GM23338 (cell line): ENCODE measurements at regions not wholly inside any gene's neighbourhood (a gene's known extent, or its start where the extent isn't known, plus 50 kb on each side); places are given as distances from the start of the nearest gene placed in this dataset.

Source experiments
- ATAC-seq: fragments of 200-7000 bp; cut with Tn5 transposase; 3 replicates; pipeline ENCODE4 v1.9.1; 2020
- DNase-seq: peaks from one replicate; pipeline ENCODE4 v3.0.0-alpha.2; 2015; ENCODE audit warnings: low spot score
- H2AFZ ChIP-seq: fragments of 200-600 bp; sonication (generic); 2 replicates; pipeline ENCODE4 v1.8.0; 2016; ENCODE audit warnings: antibody characterized with exemption, mild to moderate bottlenecking, moderate library complexity
- H3F3A ChIP-seq: fragments of 200-600 bp; sonication (generic); replicated peaks from 2 replicates; pipeline ENCODE4 v1.8.0; 2017; ENCODE audit warnings: antibody characterized with exemption, mixed run types, low read depth
- H3K27ac ChIP-seq: fragments of 200-600 bp; sonication (generic); 2 replicates; pipeline ENCODE4 v1.6.1; 2016; ENCODE audit warnings: low read depth
- H3K27me3 ChIP-seq: fragments of 200-600 bp; sonication (generic); 2 replicates; pipeline ENCODE4 v1.8.0; 2016; ENCODE audit warnings: mild to moderate bottlenecking, mixed run types, moderate library complexity; ENCODE audit not compliant: insufficient read depth
- H3K36me3 ChIP-seq: fragments of 200-600 bp; sonication (generic); 2 replicates; pipeline ENCODE4 v1.8.0; 2016; ENCODE audit warnings: mild to moderate bottlenecking; ENCODE audit not compliant: insufficient read depth
- H3K4me1 ChIP-seq: fragments of 200-600 bp; sonication (generic); 2 replicates; pipeline ENCODE4 v1.8.0; 2016; ENCODE audit warnings: mild to moderate bottlenecking, moderate library complexity; ENCODE audit not compliant: insufficient read depth
- H3K4me2 ChIP-seq: fragments of 200-600 bp; sonication (generic); 2 replicates; pipeline ENCODE4 v1.7.1; 2017; ENCODE audit warnings: mixed run types
- H3K4me3 ChIP-seq: fragments of 200-600 bp; sonication (generic); 2 replicates; pipeline ENCODE4 v1.6.1; 2016; ENCODE audit warnings: mixed run types
- H3K79me2 ChIP-seq: fragments of 200-600 bp; sonication (generic); replicated peaks from 2 replicates; pipeline ENCODE4 v1.8.0; 2017; ENCODE audit warnings: mild to moderate bottlenecking; ENCODE audit not compliant: insufficient read depth
- H3K9me2 ChIP-seq: fragments of 200-600 bp; sonication (generic); 2 replicates; pipeline ENCODE4 v1.8.0; 2017; ENCODE audit not compliant: insufficient read depth
- H4K20me1 ChIP-seq: fragments of 200-600 bp; sonication (generic); replicated peaks from 2 replicates; pipeline ENCODE4 v1.8.0; 2017; ENCODE audit warnings: mild to moderate bottlenecking; ENCODE audit not compliant: insufficient read depth
- H3K27ac Mint-ChIP-seq: 2 replicates; pipeline ENCODE4 v1.8.0; 2020; ENCODE audit warnings: inconsistent platforms, mild to moderate bottlenecking, moderate library complexity, mixed read lengths
- H3K27me3 Mint-ChIP-seq: 3 replicates; pipeline ENCODE4 v1.8.0; 2022; ENCODE audit warnings: low read depth, mild to moderate bottlenecking, moderate library complexity, mixed read lengths, inconsistent platforms; ENCODE audit not compliant: insufficient read depth, poor library complexity
- H3K36me3 Mint-ChIP-seq: 3 replicates; pipeline ENCODE4 v1.8.0; 2021; ENCODE audit warnings: low read depth, mild to moderate bottlenecking, inconsistent platforms, moderate library complexity, mixed read lengths
- H3K4me1 Mint-ChIP-seq: 3 replicates; pipeline ENCODE4 v1.8.0; 2020; ENCODE audit warnings: mild to moderate bottlenecking, inconsistent platforms, mixed read lengths
- H3K4me3 Mint-ChIP-seq: 3 replicates; pipeline ENCODE4 v1.8.0; 2021; ENCODE audit warnings: moderate library complexity, mild to moderate bottlenecking, inconsistent platforms, mixed read lengths
- H3K9me3 Mint-ChIP-seq: 3 replicates; pipeline ENCODE4 v1.8.0; 2020; ENCODE audit warnings: moderate library complexity, mild to moderate bottlenecking, inconsistent platforms, mixed read lengths
- CREB1 ChIP-seq: fragments of 250-450 bp; sonication (Bioruptor Pico); IDR thresholded peaks from 2 replicates; pipeline ENCODE4 v1.5.0; 2020; ENCODE audit warnings: low read depth, mild to moderate bottlenecking, moderate library complexity
- EZH2phosphoT487 ChIP-seq: fragments of 200-600 bp; sonication (generic); IDR thresholded peaks from one replicate; pipeline ENCODE4 v1.8.1; 2018; ENCODE audit warnings: antibody characterized with exemption; ENCODE audit not compliant: unreplicated experiment
- JUNB ChIP-seq: IDR thresholded peaks from one replicate; pipeline ENCODE4 v1.6.1; 2016; ENCODE audit warnings: antibody characterized with exemption; ENCODE audit not compliant: unreplicated experiment
- NANOG ChIP-seq: IDR thresholded peaks from 2 replicates; pipeline ENCODE4 v1.6.1; 2016; ENCODE audit warnings: antibody characterized with exemption, borderline replicate concordance
- POLR2AphosphoS5 ChIP-seq: IDR thresholded peaks from 2 replicates; pipeline ENCODE4 v1.6.1; 2016; ENCODE audit warnings: antibody characterized with exemption, low read depth
- STAT1 ChIP-seq: IDR thresholded peaks from one replicate; pipeline ENCODE4 v1.6.1; 2016; ENCODE audit warnings: antibody characterized with exemption; ENCODE audit not compliant: unreplicated experiment
- ZNF114 ChIP-seq: fragments of 250-450 bp; sonication (Bioruptor Pico); IDR thresholded peaks from 2 replicates; pipeline ENCODE4 v1.5.0; 2020; ENCODE audit warnings: mild to moderate bottlenecking, moderate library complexity
- TF ChIP-seq, protein P1 (sequence below): IDR thresholded peaks from one replicate; pipeline ENCODE4 v1.6.1; 2018; ENCODE audit warnings: antibody characterized with exemption; ENCODE audit not compliant: unreplicated experiment
- TF ChIP-seq, protein P2 (sequence below): fragments of 250-450 bp; sonication (Bioruptor Pico); IDR thresholded peaks from 2 replicates; pipeline ENCODE4 v1.5.0; 2020; ENCODE audit warnings: mild to moderate bottlenecking, moderate library complexity
- TF ChIP-seq, protein P3 (sequence below): IDR thresholded peaks from 2 replicates; pipeline ENCODE4 v1.6.1; 2016; ENCODE audit warnings: antibody characterized with exemption
- TF ChIP-seq, protein P4 (sequence below), 2 experiments: fragments of 200-600 bp in 1 of 2; sonication (generic) in 1 of 2; conservative IDR thresholded peaks; 2 replicates each; pipeline versions ENCODE4 v1.5.1 to v1.6.1; 2016 to 2017; ENCODE audit warnings: antibody characterized with exemption in 2 of 2, low read depth in 2 of 2, mild to moderate bottlenecking in 2 of 2, moderate library complexity in 1 of 2

DNA sequence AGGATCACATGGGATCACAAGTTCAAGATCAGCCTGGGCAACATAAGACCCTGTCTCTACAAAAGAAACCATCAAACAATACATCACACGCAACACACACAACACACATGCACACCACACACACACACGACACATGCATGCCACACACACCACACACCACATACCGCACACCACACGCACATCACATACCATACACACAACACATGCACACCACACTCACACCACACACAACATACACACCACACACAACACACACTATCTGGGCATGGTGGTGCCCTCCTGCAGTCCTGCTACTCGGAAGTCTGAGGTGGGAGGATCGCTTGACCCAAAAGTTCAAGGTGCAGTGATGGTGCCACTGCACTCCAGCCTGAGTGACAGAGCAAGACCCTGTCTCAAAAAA, 198.3 kb downstream of the USP12 start:
- no peak overlapping the region for H3K4me2 ChIP-seq

More for the DNA sequence above, 198.3 kb downstream of the USP12 start:
- Histone ChIP-seq H3K36me3 (no peaks in the 10 kb centered on the region), H2AFZ (no peak overlapping the region), H3F3A (no peaks in the 10 kb centered on the region; the same call in 1 of the 2 replicates), H3K4me1 (no peaks in the 10 kb centered on the region), H3K9me2 (no peaks in the 10 kb centered on the region), H3K79me2 (no peaks in the 10 kb centered on the region), H3K27ac (no peak overlapping the region), H4K20me1 (no peaks in the 10 kb centered on the region), H3K4me3 (no peak overlapping the region), H3K27me3 (no peaks in the 10 kb centered on the region)
- ATAC-seq (no peak), DNase-seq (no peak)
- Mint-ChIP-seq H3K9me3 (peaks cover 5% of the 10 kb centered on the region; the same call in 2 of the 3 replicates), H3K27ac (no peak overlapping the region), H3K4me1 (peaks cover 8% of the 10 kb centered on the region), H3K27me3 (peaks cover 23% of the 10 kb centered on the region), H3K36me3 (no peaks in the 10 kb centered on the region; the same call in 2 of the 3 replicates), H3K4me3 (no peak overlapping the region)
- TF ChIP-seq JUNB (no peak), NANOG (no peak), CREB1 (CRISPR knock-in tag) (no peak), STAT1 (no peak), EZH2phosphoT487 (no peak), POLR2AphosphoS5 (no peak), ZNF114 (CRISPR knock-in tag) (no peak)
- TF ChIP-seq, protein P1, sequence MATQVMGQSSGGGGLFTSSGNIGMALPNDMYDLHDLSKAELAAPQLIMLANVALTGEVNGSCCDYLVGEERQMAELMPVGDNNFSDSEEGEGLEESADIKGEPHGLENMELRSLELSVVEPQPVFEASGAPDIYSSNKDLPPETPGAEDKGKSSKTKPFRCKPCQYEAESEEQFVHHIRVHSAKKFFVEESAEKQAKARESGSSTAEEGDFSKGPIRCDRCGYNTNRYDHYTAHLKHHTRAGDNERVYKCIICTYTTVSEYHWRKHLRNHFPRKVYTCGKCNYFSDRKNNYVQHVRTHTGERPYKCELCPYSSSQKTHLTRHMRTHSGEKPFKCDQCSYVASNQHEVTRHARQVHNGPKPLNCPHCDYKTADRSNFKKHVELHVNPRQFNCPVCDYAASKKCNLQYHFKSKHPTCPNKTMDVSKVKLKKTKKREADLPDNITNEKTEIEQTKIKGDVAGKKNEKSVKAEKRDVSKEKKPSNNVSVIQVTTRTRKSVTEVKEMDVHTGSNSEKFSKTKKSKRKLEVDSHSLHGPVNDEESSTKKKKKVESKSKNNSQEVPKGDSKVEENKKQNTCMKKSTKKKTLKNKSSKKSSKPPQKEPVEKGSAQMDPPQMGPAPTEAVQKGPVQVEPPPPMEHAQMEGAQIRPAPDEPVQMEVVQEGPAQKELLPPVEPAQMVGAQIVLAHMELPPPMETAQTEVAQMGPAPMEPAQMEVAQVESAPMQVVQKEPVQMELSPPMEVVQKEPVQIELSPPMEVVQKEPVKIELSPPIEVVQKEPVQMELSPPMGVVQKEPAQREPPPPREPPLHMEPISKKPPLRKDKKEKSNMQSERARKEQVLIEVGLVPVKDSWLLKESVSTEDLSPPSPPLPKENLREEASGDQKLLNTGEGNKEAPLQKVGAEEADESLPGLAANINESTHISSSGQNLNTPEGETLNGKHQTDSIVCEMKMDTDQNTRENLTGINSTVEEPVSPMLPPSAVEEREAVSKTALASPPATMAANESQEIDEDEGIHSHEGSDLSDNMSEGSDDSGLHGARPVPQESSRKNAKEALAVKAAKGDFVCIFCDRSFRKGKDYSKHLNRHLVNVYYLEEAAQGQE = no peak
- TF ChIP-seq, protein P2, sequence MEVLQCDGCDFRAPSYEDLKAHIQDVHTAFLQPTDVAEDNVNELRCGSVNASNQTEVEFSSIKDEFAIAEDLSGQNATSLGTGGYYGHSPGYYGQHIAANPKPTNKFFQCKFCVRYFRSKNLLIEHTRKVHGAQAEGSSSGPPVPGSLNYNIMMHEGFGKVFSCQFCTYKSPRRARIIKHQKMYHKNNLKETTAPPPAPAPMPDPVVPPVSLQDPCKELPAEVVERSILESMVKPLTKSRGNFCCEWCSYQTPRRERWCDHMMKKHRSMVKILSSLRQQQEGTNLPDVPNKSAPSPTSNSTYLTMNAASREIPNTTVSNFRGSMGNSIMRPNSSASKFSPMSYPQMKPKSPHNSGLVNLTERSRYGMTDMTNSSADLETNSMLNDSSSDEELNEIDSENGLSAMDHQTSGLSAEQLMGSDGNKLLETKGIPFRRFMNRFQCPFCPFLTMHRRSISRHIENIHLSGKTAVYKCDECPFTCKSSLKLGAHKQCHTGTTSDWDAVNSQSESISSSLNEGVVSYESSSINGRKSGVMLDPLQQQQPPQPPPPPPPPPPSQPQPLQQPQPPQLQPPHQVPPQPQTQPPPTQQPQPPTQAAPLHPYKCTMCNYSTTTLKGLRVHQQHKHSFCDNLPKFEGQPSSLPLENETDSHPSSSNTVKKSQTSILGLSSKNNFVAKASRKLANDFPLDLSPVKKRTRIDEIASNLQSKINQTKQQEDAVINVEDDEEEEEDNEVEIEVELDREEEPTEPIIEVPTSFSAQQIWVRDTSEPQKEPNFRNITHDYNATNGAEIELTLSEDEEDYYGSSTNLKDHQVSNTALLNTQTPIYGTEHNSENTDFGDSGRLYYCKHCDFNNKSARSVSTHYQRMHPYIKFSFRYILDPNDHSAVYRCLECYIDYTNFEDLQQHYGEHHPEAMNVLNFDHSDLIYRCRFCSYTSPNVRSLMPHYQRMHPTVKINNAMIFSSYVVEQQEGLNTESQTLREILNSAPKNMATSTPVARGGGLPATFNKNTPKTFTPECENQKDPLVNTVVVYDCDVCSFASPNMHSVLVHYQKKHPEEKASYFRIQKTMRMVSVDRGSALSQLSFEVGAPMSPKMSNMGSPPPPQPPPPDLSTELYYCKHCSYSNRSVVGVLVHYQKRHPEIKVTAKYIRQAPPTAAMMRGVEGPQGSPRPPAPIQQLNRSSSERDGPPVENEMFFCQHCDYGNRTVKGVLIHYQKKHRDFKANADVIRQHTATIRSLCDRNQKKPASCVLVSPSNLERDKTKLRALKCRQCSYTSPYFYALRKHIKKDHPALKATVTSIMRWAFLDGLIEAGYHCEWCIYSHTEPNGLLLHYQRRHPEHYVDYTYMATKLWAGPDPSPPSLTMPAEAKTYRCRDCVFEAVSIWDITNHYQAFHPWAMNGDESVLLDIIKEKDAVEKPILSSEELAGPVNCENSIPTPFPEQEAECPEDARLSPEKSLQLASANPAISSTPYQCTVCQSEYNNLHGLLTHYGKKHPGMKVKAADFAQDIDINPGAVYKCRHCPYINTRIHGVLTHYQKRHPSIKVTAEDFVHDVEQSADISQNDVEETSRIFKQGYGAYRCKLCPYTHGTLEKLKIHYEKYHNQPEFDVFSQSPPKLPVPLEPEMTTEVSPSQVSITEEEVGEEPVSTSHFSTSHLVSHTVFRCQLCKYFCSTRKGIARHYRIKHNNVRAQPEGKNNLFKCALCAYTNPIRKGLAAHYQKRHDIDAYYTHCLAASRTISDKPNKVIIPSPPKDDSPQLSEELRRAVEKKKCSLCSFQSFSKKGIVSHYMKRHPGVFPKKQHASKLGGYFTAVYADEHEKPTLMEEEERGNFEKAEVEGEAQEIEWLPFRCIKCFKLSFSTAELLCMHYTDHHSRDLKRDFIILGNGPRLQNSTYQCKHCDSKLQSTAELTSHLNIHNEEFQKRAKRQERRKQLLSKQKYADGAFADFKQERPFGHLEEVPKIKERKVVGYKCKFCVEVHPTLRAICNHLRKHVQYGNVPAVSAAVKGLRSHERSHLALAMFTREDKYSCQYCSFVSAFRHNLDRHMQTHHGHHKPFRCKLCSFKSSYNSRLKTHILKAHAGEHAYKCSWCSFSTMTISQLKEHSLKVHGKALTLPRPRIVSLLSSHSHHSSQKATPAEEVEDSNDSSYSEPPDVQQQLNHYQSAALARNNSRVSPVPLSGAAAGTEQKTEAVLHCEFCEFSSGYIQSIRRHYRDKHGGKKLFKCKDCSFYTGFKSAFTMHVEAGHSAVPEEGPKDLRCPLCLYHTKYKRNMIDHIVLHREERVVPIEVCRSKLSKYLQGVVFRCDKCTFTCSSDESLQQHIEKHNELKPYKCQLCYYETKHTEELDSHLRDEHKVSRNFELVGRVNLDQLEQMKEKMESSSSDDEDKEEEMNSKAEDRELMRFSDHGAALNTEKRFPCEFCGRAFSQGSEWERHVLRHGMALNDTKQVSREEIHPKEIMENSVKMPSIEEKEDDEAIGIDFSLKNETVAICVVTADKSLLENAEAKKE (CRISPR knock-in tag) = no peak
- TF ChIP-seq, protein P3, sequence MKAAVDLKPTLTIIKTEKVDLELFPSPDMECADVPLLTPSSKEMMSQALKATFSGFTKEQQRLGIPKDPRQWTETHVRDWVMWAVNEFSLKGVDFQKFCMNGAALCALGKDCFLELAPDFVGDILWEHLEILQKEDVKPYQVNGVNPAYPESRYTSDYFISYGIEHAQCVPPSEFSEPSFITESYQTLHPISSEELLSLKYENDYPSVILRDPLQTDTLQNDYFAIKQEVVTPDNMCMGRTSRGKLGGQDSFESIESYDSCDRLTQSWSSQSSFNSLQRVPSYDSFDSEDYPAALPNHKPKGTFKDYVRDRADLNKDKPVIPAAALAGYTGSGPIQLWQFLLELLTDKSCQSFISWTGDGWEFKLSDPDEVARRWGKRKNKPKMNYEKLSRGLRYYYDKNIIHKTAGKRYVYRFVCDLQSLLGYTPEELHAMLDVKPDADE = no peak
- TF ChIP-seq, protein P4, sequence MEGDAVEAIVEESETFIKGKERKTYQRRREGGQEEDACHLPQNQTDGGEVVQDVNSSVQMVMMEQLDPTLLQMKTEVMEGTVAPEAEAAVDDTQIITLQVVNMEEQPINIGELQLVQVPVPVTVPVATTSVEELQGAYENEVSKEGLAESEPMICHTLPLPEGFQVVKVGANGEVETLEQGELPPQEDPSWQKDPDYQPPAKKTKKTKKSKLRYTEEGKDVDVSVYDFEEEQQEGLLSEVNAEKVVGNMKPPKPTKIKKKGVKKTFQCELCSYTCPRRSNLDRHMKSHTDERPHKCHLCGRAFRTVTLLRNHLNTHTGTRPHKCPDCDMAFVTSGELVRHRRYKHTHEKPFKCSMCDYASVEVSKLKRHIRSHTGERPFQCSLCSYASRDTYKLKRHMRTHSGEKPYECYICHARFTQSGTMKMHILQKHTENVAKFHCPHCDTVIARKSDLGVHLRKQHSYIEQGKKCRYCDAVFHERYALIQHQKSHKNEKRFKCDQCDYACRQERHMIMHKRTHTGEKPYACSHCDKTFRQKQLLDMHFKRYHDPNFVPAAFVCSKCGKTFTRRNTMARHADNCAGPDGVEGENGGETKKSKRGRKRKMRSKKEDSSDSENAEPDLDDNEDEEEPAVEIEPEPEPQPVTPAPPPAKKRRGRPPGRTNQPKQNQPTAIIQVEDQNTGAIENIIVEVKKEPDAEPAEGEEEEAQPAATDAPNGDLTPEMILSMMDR (conservative IDR thresholded peaks at IDR 0.05; ENCODE audit: low read depth in 2 of 2) = no peak
